ENCODE measurements at regions not wholly inside any gene's neighbourhood (a gene's known extent, or its start where the extent isn't known, plus 50 kb on each side); places are given as distances from the start of the nearest gene placed in this dataset.

DNA sequence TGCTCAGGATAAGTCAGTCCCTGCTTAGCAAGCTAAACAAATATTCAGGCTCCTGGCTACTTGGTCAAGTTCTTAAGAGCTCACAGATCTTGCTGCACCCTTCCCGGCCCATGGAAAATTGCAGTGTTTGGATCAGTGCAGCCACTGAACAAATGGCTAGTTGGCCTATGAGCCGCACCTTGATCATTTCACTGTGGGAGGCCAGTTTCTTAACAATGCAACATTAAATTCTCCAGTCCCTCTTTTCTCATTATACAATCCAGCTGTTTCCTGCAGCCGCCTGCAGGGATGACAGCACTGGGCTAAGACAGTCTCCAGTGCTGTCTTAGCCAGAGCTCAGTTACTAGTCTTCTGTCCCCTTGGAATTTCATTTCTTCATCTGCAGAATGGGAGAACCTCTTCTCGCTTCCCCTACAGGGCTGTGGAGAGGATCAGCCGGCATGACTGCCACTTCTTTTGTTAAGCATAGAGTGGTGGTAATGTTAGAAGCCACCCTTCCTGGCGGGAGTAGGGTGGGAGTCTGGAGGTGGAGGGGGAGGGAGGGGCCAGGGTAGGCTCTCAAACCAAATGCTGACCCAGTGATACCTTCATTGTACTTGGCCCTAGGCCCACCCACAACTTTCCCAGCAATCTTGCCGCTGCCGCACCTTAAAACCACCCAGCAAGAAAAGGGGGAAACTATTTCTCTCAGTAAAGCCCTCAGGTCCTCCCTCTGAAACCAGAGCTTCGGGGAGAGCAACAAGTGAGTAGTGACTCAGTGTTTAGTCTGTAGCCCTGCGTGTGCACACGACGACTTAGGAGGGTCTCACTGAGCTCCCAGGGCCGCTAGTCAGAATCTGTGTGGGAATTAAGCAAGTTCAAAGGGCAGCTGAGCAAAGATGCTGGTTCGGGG, 145.7 kb downstream of the NUAK1 start:
- POLR2A ChIA-PET = interaction anchor here (0.8 kb wide), 1 partner anchor 9 kb away, joined by 3 read pairs; no protein-coding TSS in a partner anchor
- no peak for DNase-seq (ENCODE audit: low read depth)
- TF ChIP-seq, protein P1, sequence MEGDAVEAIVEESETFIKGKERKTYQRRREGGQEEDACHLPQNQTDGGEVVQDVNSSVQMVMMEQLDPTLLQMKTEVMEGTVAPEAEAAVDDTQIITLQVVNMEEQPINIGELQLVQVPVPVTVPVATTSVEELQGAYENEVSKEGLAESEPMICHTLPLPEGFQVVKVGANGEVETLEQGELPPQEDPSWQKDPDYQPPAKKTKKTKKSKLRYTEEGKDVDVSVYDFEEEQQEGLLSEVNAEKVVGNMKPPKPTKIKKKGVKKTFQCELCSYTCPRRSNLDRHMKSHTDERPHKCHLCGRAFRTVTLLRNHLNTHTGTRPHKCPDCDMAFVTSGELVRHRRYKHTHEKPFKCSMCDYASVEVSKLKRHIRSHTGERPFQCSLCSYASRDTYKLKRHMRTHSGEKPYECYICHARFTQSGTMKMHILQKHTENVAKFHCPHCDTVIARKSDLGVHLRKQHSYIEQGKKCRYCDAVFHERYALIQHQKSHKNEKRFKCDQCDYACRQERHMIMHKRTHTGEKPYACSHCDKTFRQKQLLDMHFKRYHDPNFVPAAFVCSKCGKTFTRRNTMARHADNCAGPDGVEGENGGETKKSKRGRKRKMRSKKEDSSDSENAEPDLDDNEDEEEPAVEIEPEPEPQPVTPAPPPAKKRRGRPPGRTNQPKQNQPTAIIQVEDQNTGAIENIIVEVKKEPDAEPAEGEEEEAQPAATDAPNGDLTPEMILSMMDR (IDR thresholded peaks at IDR 0.05; ENCODE audit: insufficient read depth, low read depth, low read length) = no peak
- H3K4me3 ChIP-seq (ENCODE audit: low read depth, low read length) = no peak overlapping the region
- no peaks in the 10 kb centered on the region for H3K36me3 ChIP-seq (ENCODE audit: control insufficient read depth, insufficient read depth, low read length)
- no peaks in the 10 kb centered on the region for H3K27me3 ChIP-seq (ENCODE audit: control insufficient read depth, insufficient read depth, low read length)
- CTCF ChIA-PET = interaction anchor here (0.8 kb wide), 1 partner anchor 143 kb away, joined by 3 read pairs; no protein-coding TSS in a partner anchor

DNA sequence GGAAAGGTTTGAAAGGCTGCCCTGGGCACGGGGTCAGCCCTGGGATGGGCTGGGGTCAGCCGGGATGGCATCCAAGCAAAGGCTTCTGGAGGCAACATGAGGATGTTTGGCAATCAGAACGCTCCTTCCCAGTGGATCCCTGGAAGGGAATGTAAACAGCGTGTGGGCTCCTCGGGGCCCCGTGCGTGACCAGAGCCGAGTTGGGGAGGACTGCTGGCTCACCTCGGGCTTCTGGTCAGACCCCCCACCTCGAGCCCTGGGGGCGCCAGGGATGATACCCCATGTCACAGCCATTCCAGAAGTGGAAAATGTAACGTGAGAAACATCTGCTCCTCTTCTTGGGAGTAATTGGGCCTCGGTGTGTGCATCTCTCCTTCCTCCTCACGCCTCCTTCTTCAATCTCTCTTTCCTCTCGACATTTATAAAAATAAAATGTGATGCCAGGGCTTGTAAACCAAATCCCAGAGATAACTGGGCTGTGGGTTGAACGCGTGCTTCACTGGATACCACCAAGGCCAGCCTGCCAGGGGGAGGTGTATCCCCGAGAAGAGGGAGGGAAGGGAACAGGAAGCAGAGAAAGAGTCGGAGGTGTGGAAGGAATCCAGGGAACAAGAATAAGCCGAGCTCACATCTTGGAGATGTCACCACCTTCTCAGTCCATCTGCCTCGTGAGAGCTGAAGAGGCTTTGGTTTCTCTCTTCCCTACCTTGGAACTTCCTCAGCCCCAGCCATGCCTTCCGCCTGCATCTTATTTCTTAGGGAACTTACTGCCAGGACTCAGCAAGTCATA, 144.8 kb downstream of the NUAK1 start:
- DNase-seq (ENCODE audit: low read depth) = no peak
- TF ChIP-seq, protein P1 (IDR thresholded peaks at IDR 0.05; ENCODE audit: insufficient read depth, low read depth, low read length) = no peak
- H3K36me3 ChIP-seq (ENCODE audit: control insufficient read depth, insufficient read depth, low read length) = no peaks in the 10 kb centered on the region
- H3K27me3 ChIP-seq (ENCODE audit: control insufficient read depth, insufficient read depth, low read length) = no peaks in the 10 kb centered on the region
- ChIA-PET POLR2A (interaction anchor here (0.8 kb wide), 1 partner anchor 10 kb away, joined by 3 read pairs; no protein-coding TSS in a partner anchor), CTCF (no interaction called here)
- H3K4me3 ChIP-seq (ENCODE audit: low read depth, low read length) = no peak overlapping the region

DNA sequence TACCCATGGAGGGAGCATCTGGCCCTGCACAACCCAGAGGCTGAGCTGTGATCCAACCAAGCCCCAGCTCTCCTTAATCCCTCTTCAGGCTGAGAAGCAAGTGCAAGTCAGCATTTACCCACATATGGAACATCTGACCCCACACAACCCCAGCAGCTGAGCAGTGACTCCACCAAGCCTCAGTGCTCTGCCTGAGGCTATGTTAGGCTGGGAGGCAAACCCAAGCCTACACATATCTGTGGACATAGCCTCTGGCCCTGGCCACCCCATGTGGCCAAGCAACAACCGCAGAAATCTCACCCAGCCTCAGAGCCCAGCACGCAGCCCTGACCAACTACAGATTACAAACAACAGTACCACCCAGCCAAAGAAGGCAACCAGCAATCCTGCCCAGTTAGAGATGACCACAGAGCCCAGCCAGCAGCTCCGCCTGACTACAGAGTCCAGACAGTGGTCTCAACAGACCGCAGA, 142.8 kb downstream of the NUAK1 start:
- TF ChIP-seq, protein P1 (IDR thresholded peaks at IDR 0.05; ENCODE audit: insufficient read depth, low read depth, low read length) = no peak
- DNase-seq (ENCODE audit: low read depth) = peak; percentile 61
- H3K27me3 ChIP-seq (ENCODE audit: control insufficient read depth, insufficient read depth, low read length) = no peaks in the 10 kb centered on the region
- no peak overlapping the region for H3K4me3 ChIP-seq (ENCODE audit: low read depth, low read length)
- no peaks in the 10 kb centered on the region for H3K36me3 ChIP-seq (ENCODE audit: control insufficient read depth, insufficient read depth, low read length)
- CTCF ChIA-PET = interaction anchor here (0.8 to 1.8 kb wide), 2 partner anchors 9 to 140 kb away, joined by 3 to 6 read pairs; no protein-coding TSS in a partner anchor
- POLR2A ChIA-PET = no interaction called here

DNA sequence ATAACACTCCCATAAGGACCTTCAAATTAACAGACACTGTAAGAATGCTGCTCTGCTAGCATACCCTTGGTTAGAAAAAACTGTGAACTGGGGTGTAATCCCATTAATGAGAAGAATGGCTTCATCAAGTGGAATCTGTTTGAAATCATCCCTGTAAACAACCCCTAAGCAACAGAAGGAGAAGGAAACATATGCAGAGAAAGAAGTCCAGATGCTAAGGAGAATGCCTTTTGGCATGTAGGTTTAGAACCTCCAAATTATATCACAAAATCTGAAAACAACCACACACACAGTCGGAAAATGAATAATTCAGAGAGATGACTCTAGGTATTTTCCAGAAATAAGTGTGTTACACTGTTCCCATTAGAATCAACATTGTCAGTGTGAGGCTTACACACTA, 140.2 kb downstream of the NUAK1 start:
- POLR2A ChIA-PET = no interaction called here
- CTCF ChIA-PET = no interaction called here
- H3K4me3 ChIP-seq (ENCODE audit: low read depth, low read length) = no peak overlapping the region
- DNase-seq (ENCODE audit: low read depth) = no peak
- H3K27me3 ChIP-seq (ENCODE audit: control insufficient read depth, insufficient read depth, low read length) = no peaks in the 10 kb centered on the region
- TF ChIP-seq, protein P1 (IDR thresholded peaks at IDR 0.05; ENCODE audit: insufficient read depth, low read depth, low read length) = no peak
- no peaks in the 10 kb centered on the region for H3K36me3 ChIP-seq (ENCODE audit: control insufficient read depth, insufficient read depth, low read length)
